Parathyroid adenoma (tissue), 2 donors: ENCODE measurements at regions not wholly inside any gene's neighbourhood (a gene's known extent, or its start where the extent isn't known, plus 50 kb on each side); places are given as distances from the start of the nearest gene placed in this dataset.
A peak's percentile ranks its signal among the peaks of the same experiment; 100 is the strongest.
"Not testable (repeated sequence)": the region's sequence is repeated elsewhere in the genome, so short reads cannot be mapped to it uniquely, and the experiment has no call there.

ENCODE experiments used
- H2AFZ ChIP-seq: fragments of 300-600 bp; sonication (generic); one replicate; pipeline ENCODE4 v1.7.0; 2017; ENCODE audit warnings: antibody characterized with exemption, mild to moderate bottlenecking
- H3K27ac ChIP-seq: fragments of 300-600 bp; sonication (generic); one replicate; pipeline ENCODE4 v1.7.0; 2017
- H3K27me3 ChIP-seq: fragments of 300-600 bp; sonication (generic); one replicate; pipeline ENCODE4 v1.7.0; 2017; ENCODE audit warnings: low read length; ENCODE audit not compliant: control insufficient read depth, insufficient read depth
- H3K36me3 ChIP-seq: fragments of 300-600 bp; sonication (generic); one replicate; pipeline ENCODE4 v1.7.0; 2017; ENCODE audit warnings: low read length; ENCODE audit not compliant: control insufficient read depth, insufficient read depth
- H3K4me1 ChIP-seq: fragments of 300-600 bp; sonication (generic); one replicate; pipeline ENCODE4 v1.7.0; 2017; ENCODE audit warnings: control low read depth
- H3K4me2 ChIP-seq: fragments of 300-600 bp; sonication (generic); one replicate; pipeline ENCODE4 v1.7.0; 2017; ENCODE audit warnings: low read length
- H3K4me3 ChIP-seq: fragments of 300-600 bp; sonication (generic); one replicate; pipeline ENCODE4 v1.7.0; 2017; ENCODE audit warnings: low read depth, low read length
- H3K79me2 ChIP-seq: fragments of 300-600 bp; sonication (generic); one replicate; pipeline ENCODE4 v1.7.0; 2017; ENCODE audit warnings: control low read depth
- H3K9ac ChIP-seq: fragments of 300-600 bp; sonication (generic); one replicate; pipeline ENCODE4 v1.7.0; 2017; ENCODE audit warnings: mild to moderate bottlenecking
- H3K9me3 ChIP-seq: fragments of 300-600 bp; sonication (generic); one replicate; pipeline ENCODE4 v1.7.0; 2017; ENCODE audit warnings: low read length; ENCODE audit not compliant: control insufficient read depth
- CTCF ChIP-seq: fragments of 300-600 bp; sonication (generic); IDR thresholded peaks from one replicate; pipeline ENCODE4 v1.7.0; 2017; ENCODE audit warnings: antibody characterized with exemption, mild to moderate bottlenecking
- donor health status: primary hyperparathyroidism.

- Histone ChIP-seq H3K79me2 (no peaks in the 10 kb centered on the region), H3K4me1 (no peaks in the 10 kb centered on the region), H3K36me3 (no peaks in the 10 kb centered on the region), H2AFZ (no peak overlapping the region), H3K4me2 (no peak overlapping the region), H3K9me3 (no peaks in the 10 kb centered on the region), H3K27ac (no peak overlapping the region), H3K27me3 (no peaks in the 10 kb centered on the region), H3K4me3 (no peak overlapping the region), H3K9ac (no peak overlapping the region)
- no peak for TF ChIP-seq CTCF
Measured at GRCh38 chr2:746697-747096, 69.5 kb upstream of the TMEM18 start.

- H3K27ac ChIP-seq = no peak overlapping the region
- TF ChIP-seq CTCF = no peak
- H3K36me3 ChIP-seq = no peaks in the 10 kb centered on the region
- no peak overlapping the region for H2AFZ ChIP-seq
- H3K4me1 ChIP-seq = peaks cover 3% of the 10 kb centered on the region
- no peak overlapping the region for H3K4me2 ChIP-seq
- no peak overlapping the region for H3K4me3 ChIP-seq
- no peaks in the 10 kb centered on the region for H3K9me3 ChIP-seq
- no peaks in the 10 kb centered on the region for H3K27me3 ChIP-seq
- H3K9ac ChIP-seq = no peak overlapping the region
- no peaks in the 10 kb centered on the region for H3K79me2 ChIP-seq
Measured at GRCh38 chr2:744088-744487, 66.9 kb upstream of the TMEM18 start.

GRCh38 chr2:742221-742620, 65.0 kb upstream of the TMEM18 start:
- Histone ChIP-seq H3K27me3 (no peaks in the 10 kb centered on the region), H3K4me2 (no peak overlapping the region), H3K79me2 (no peaks in the 10 kb centered on the region), H3K9me3 (no peaks in the 10 kb centered on the region), H3K4me3 (no peak overlapping the region), H3K36me3 (no peaks in the 10 kb centered on the region), H3K4me1 (peaks cover 3% of the 10 kb centered on the region), H3K9ac (no peak overlapping the region), H2AFZ (peak overlapping the region; percentile 94), H3K27ac (no peak overlapping the region)
- TF ChIP-seq CTCF = no peak

- peak overlapping the region; percentile 94 for H2AFZ ChIP-seq
- peak overlapping the region; percentile 88 for H3K27ac ChIP-seq
- H3K9me3 ChIP-seq = no peaks in the 10 kb centered on the region
- no peak for TF ChIP-seq CTCF
- peak overlapping the region; percentile 50 for H3K4me3 ChIP-seq
- H3K27me3 ChIP-seq = no peaks in the 10 kb centered on the region
- no peak overlapping the region for H3K9ac ChIP-seq
- H3K36me3 ChIP-seq = no peaks in the 10 kb centered on the region
- peak overlapping the region; percentile 61 for H3K4me2 ChIP-seq
- peaks cover 3% of the 10 kb centered on the region for H3K4me1 ChIP-seq
- H3K79me2 ChIP-seq = no peaks in the 10 kb centered on the region
Measured at GRCh38 chr2:741195-741496, 63.9 kb upstream of the TMEM18 start.

GRCh38 chr2:740322-741194, 63.4 kb upstream of the TMEM18 start:
- H3K4me2 ChIP-seq = peak overlapping the region; percentile 61
- H2AFZ ChIP-seq = peak overlapping the region; percentile 94
- not testable (repeated sequence) for H3K9me3 ChIP-seq, H3K36me3 ChIP-seq, H3K27me3 ChIP-seq, H3K4me1 ChIP-seq, H3K79me2 ChIP-seq
- peak overlapping the region; percentile 12 for H3K9ac ChIP-seq
- H3K4me3 ChIP-seq = peak overlapping the region; percentile 50
- peak; percentile 6 for TF ChIP-seq CTCF
- H3K27ac ChIP-seq = peak overlapping the region; percentile 88

GRCh38 chr2:739864-740321, 62.7 kb upstream of the TMEM18 start:
- H3K4me2 ChIP-seq = peak overlapping the region; percentile 61
- peak overlapping the region; percentile 12 for H3K9ac ChIP-seq

More at GRCh38 chr2:739864-740321, 62.7 kb upstream of the TMEM18 start:
- H3K27me3 ChIP-seq, H3K4me1 ChIP-seq, H3K79me2 ChIP-seq, H3K36me3 ChIP-seq, H3K9me3 ChIP-seq: not testable (repeated sequence)
- peak overlapping the region; percentile 94 for H2AFZ ChIP-seq
- H3K27ac ChIP-seq = peak overlapping the region; percentile 88
- peak overlapping the region; percentile 50 for H3K4me3 ChIP-seq
